Neural progenitor cell (in vitro differentiated cells): ENCODE measurements at regions not wholly inside any gene's neighbourhood (a gene's known extent, or its start where the extent isn't known, plus 50 kb on each side); places are given as distances from the start of the nearest gene placed in this dataset.

Experiments
- CTCF ChIP-seq: fragments of 200-600 bp; sonication (generic); IDR thresholded peaks from 2 replicates; pipeline ENCODE4 v1.5.1; 2017; ENCODE audit warnings: antibody characterized with exemption, mild to moderate bottlenecking
- EZH2phosphoT487 ChIP-seq: fragments of 200-600 bp; sonication (generic); IDR thresholded peaks from 2 replicates; pipeline ENCODE4 v1.6.1; 2017; ENCODE audit warnings: antibody characterized with exemption

GRCh38 chr15:96014939-96015338, 315.6 kb upstream of the NR2F2 start:
- TF ChIP-seq CTCF, result no peak
- no peak for TF ChIP-seq EZH2phosphoT487
